GM12865 (cell line): ENCODE measurements at regions not wholly inside any gene's neighbourhood (a gene's known extent, or its start where the extent isn't known, plus 50 kb on each side); places are given as distances from the start of the nearest gene placed in this dataset.

Source experiments
- DNase-seq: peaks from one replicate; pipeline ENCODE4 v3.0.0; 2010; ENCODE audit warnings: low read depth
- H3K4me3 ChIP-seq: 2 replicates; pipeline ENCODE4 v1.5.1; 2011; ENCODE audit warnings: mild to moderate bottlenecking, low read depth, low read length, control low read depth
- CTCF ChIP-seq: IDR thresholded peaks from 2 replicates; pipeline ENCODE4 v1.5.1; 2011; ENCODE audit warnings: low read length, control low read depth, low read depth, inconsistent platforms; ENCODE audit not compliant: insufficient read depth; ENCODE audit errors: missing control alignments

GRCh38 chr15:81940467-81941451 is 105.1 kb downstream of the MEX3B start:
- no peak overlapping the region for H3K4me3 ChIP-seq
- TF ChIP-seq CTCF = no peak
- no peak for DNase-seq

- peak; percentile 69 for DNase-seq
- H3K4me3 ChIP-seq = no peak overlapping the region
- TF ChIP-seq CTCF = peak; percentile 71
Observed at GRCh38 chr15:81939604-81940440, 106.0 kb downstream of the MEX3B start.

GRCh38 chr15:81937189-81937588 is 108.6 kb downstream of the MEX3B start:
- no peak for DNase-seq
- TF ChIP-seq CTCF = no peak
- no peak overlapping the region for H3K4me3 ChIP-seq

GRCh38 chr15:81930582-81931369 is 115.0 kb downstream of the MEX3B start:
- DNase-seq = no peak
- H3K4me3 ChIP-seq = no peak overlapping the region
- TF ChIP-seq CTCF = no peak

GRCh38 chr15:81929557-81929956 is 116.3 kb downstream of the MEX3B start:
- H3K4me3 ChIP-seq = no peak overlapping the region
- DNase-seq = no peak
- no peak for TF ChIP-seq CTCF

- no peak overlapping the region for H3K4me3 ChIP-seq
- DNase-seq = no peak
- TF ChIP-seq CTCF = no peak
Observed at GRCh38 chr15:81926981-81927380, 118.8 kb downstream of the MEX3B start.
